K562 (cell line): ENCODE measurements at regions not wholly inside any gene's neighbourhood (a gene's known extent, or its start where the extent isn't known, plus 50 kb on each side); places are given as distances from the start of the nearest gene placed in this dataset.

Experiments
- ATAC-seq: fragments of 200-7000 bp; cut with Tn5 transposase; 3 replicates; pipeline ENCODE4 v1.9.1; 2020; ENCODE audit warnings: moderate library complexity
- BruUV-seq: library from RNA; stranded (reverse); fragments of 400-500 nt; replicated peaks from 2 replicates; lab custom pipeline; 2021; lab: Mats Ljungman, UMichigan
- CTCF ChIA-PET: fragments of 300-600 bp; formaldehyde crosslinking; extraction: SDS; loops from one replicate; lab custom pipeline; 2021; ENCODE audit warnings: low intra/inter-chr PET ratio; lab: Yijun Ruan, JAX
- POLR2A ChIA-PET: fragments of 300-600, 350-650 bp; sonication (Branson Sonifier 250); formaldehyde crosslinking; extraction: SDS; loops from one replicate; lab custom pipeline; 2021; ENCODE audit warnings: antibody characterized with exemption, inconsistent platforms; lab: Yijun Ruan, JAX
- DNase-seq, 4 experiments: peaks; one replicate each; pipeline versions ENCODE4 v3.0.0 to v3.0.0-alpha.2; 2011 to 2018; ENCODE audit warnings: low spot score in 3 of 4, mixed read lengths in 3 of 4; ENCODE audit errors: extremely low read depth in 1 of 4
- FAIRE-seq: peaks from 2 replicates; lab custom pipeline; 2011; peaks lifted over from hg19 to GRCh38; lab: Jason Lieb, UNC
- H2AFZ ChIP-seq: 2 replicates; pipeline ENCODE4 v1.6.0; 2011; ENCODE audit warnings: low read depth, low read length, control low read depth, inconsistent platforms
- H3K27ac ChIP-seq: fragments of 200-600 bp; 3 replicates; pipeline ENCODE4 v1.8.0; 2011; ENCODE audit warnings: low read depth, mild to moderate bottlenecking, control low read depth, inconsistent platforms, low read length, moderate library complexity, mixed read lengths; ENCODE audit errors: extremely low read depth
- H3K27me3 ChIP-seq, 2 experiments: fragments of 300-600 bp in 1 of 2; 2 replicates in 1 of 2; 3 replicates in 1 of 2; pipeline versions ENCODE4 v1.6.0 to v1.8.0; 2011; ENCODE audit warnings: inconsistent platforms in 2 of 2, low read length in 2 of 2, mild to moderate bottlenecking in 1 of 2, mixed read lengths in 1 of 2, moderate library complexity in 1 of 2; ENCODE audit not compliant: control insufficient read depth in 2 of 2, insufficient read depth in 2 of 2
- H3K36me3 ChIP-seq: fragments of 300-600 bp; 3 replicates; pipeline ENCODE4 v1.8.0; 2011; ENCODE audit warnings: mild to moderate bottlenecking, low read length, inconsistent platforms; ENCODE audit not compliant: control insufficient read depth, insufficient read depth
- H3K4me1 ChIP-seq, 2 experiments: fragments of 200-600 bp in 1 of 2; replicated peaks in 1 of 2; 2 replicates in 1 of 2; 3 replicates in 1 of 2; pipeline versions ENCODE4 v1.5.1 to v1.8.0; 2011; ENCODE audit warnings: inconsistent platforms in 2 of 2, low read length in 2 of 2, mild to moderate bottlenecking in 1 of 2, mixed read lengths in 1 of 2, moderate library complexity in 1 of 2; ENCODE audit not compliant: control insufficient read depth in 2 of 2, insufficient read depth in 2 of 2
- H3K4me2 ChIP-seq: 2 replicates; pipeline ENCODE4 v1.6.1; 2011; ENCODE audit warnings: low read length, control low read depth, inconsistent platforms, mixed read lengths; ENCODE audit not compliant: insufficient read depth
- H3K4me3 ChIP-seq: fragments of 200-600 bp; sonication (generic), shearing (Covaris generic); 2 replicates; pipeline ENCODE4 v1.5.1; 2016; ENCODE audit warnings: control low read depth, inconsistent platforms
- H3K79me2 ChIP-seq: fragments of 200-600 bp; 3 replicates; pipeline ENCODE4 v1.8.0; 2011; ENCODE audit warnings: low read length, inconsistent platforms; ENCODE audit not compliant: control insufficient read depth, insufficient read depth
- H3K9ac ChIP-seq, 2 experiments: 2 replicates each; pipeline versions ENCODE4 v1.6.0 to v1.6.1; 2011; ENCODE audit warnings: low read depth in 2 of 2, low read length in 2 of 2, control low read depth in 1 of 2, inconsistent platforms in 1 of 2, mild to moderate bottlenecking in 1 of 2, mixed read lengths in 1 of 2; ENCODE audit not compliant: insufficient read depth in 1 of 2
- H3K9me1 ChIP-seq: one replicate; pipeline ENCODE4 v1.6.0; 2011; ENCODE audit warnings: inconsistent platforms, mild to moderate bottlenecking, low read length, moderate library complexity; ENCODE audit not compliant: control insufficient read depth, insufficient read depth
- H3K9me3 ChIP-seq: replicated peaks from 2 replicates; pipeline ENCODE4 v1.5.1; 2011; ENCODE audit warnings: low read depth, low read length, inconsistent platforms; ENCODE audit not compliant: control insufficient read depth, insufficient read depth
- H4K20me1 ChIP-seq: replicated peaks from 2 replicates; pipeline ENCODE4 v1.6.1; 2011; ENCODE audit warnings: low read length, inconsistent platforms, mixed read lengths; ENCODE audit not compliant: control insufficient read depth, insufficient read depth
- ERF ChIP-seq: fragments of 450-650 bp; formaldehyde crosslinking; IDR thresholded peaks from 2 replicates; pipeline ENCODE4 v1.4.0; 2020; ENCODE audit warnings: mild to moderate bottlenecking, mixed read lengths
- RFX7 ChIP-seq: fragments of 250-450 bp; sonication (Bioruptor Pico); IDR thresholded peaks from 2 replicates; pipeline ENCODE4 v1.5.1; 2021; ENCODE audit warnings: mild to moderate bottlenecking
- ZNF282 ChIP-seq: sonication (generic); formaldehyde crosslinking; IDR thresholded peaks from 2 replicates; pipeline ENCODE4 v1.8.1; 2023; ENCODE audit warnings: missing genetic modification reagents
- WGBS: fragments of 100-300 bp; shearing (Covaris generic); methylation state at CpG from one replicate; pipeline ENCODE4 v1.1.6; 2016; ENCODE audit warnings: low coverage, mixed read lengths; ENCODE audit not compliant: insufficient coverage; ENCODE audit errors: missing lambda C conversion rate; 5-methylcytosine and 5-hydroxymethylcytosine counted together
- in situ Hi-C: fragments of 300-500 bp; cut with MboI; formaldehyde crosslinking; loops from 4 replicates; pipeline ENCODE4 v1.15.0; 2018; ENCODE audit warnings: inconsistent platforms, mixed read lengths
- intact Hi-C: fragments of 100-400 bp; cut with micrococcal nuclease; formaldehyde crosslinking; loops from 2 replicates; pipeline ENCODE4 v1.14.2; 2022

DNA sequence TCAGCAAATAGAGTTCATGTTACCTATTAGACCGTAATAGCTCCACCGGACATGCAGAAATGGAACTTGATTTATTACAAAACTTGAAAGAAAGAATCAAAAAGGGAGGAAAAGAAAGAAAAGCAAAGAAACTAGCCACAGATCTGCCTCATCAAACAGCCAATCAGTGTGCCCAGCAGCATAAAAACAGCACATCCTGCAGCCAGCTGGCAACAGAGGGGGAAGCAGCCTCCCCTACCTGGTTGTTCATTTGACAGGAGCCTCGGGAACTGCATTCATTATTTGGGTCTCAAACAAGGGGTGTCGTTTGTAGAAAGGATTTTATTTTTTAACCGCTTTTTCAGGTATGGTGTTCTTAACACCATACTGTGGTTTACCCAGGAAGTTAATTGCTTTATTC, 181.5 kb upstream of the TOPAZ1 start:
- no peaks in the 10 kb centered on the region for H3K9me3 ChIP-seq
- POLR2A ChIA-PET = interaction anchor here (0.6 to 0.7 kb wide), 2 partner anchors 42 to 85 kb away, joined by 3 read pairs; no protein-coding TSS in a partner anchor
- H3K27ac ChIP-seq = no peak overlapping the region
- no peak overlapping the region for H2AFZ ChIP-seq
- in situ Hi-C loops = no loop called here
- H3K4me2 ChIP-seq = no peak overlapping the region
- TF ChIP-seq ERF (no peak), RFX7 (CRISPR knock-in tag) (no peak)
- TF ChIP-seq, all 486 proteins: peak for 0
- FAIRE-seq (no peak), DNase-seq (no peak), ATAC-seq (no peak)
- CTCF ChIA-PET = interaction anchor here (0.6 kb wide), 1 partner anchor 18 kb away, joined by 4 read pairs; no protein-coding TSS in a partner anchor
- H3K4me1 ChIP-seq = 0 out of 5 replicates have a peak, but pooled peaks cover 0 to 2% of the 10 kb centered on the region in 2 experiments
- no peaks in the 10 kb centered on the region for H3K36me3 ChIP-seq
- BruUV-seq = no TSS peak
- intact Hi-C loops = no loop called here
- no peaks in the 10 kb centered on the region for H4K20me1 ChIP-seq
- H3K79me2 ChIP-seq = no peaks in the 10 kb centered on the region
- no peak overlapping the region for H3K4me3 ChIP-seq
- no peaks in the 10 kb centered on the region for H3K9me1 ChIP-seq
- H3K27me3 ChIP-seq = peaks cover 18 to 63% of the 10 kb centered on the region in 2 experiments
- WGBS = 0% methylated on average over 5 of the region's 5 CpGs
- H3K9ac ChIP-seq = no peak overlapping the region

- no TSS peak for BruUV-seq
- Histone ChIP-seq H3K9me1 (no peaks in the 10 kb centered on the region), H3K4me1 (0 out of 5 replicates have a peak, but pooled peaks cover 0 to 2% of the 10 kb centered on the region in 2 experiments), H3K9me3 (no peaks in the 10 kb centered on the region), H3K4me3 (no peak overlapping the region), H4K20me1 (no peaks in the 10 kb centered on the region), H3K27ac (no peak overlapping the region), H3K9ac (no peak overlapping the region), H3K4me2 (no peak overlapping the region), H3K27me3 (peaks cover 20 to 67% of the 10 kb centered on the region in 2 experiments), H3K79me2 (no peaks in the 10 kb centered on the region), H2AFZ (no peak overlapping the region), H3K36me3 (no peaks in the 10 kb centered on the region)
- ATAC-seq (no peak), FAIRE-seq (no peak), DNase-seq (no peak)
- POLR2A ChIA-PET = interaction anchor here (0.7 kb wide), 2 partner anchors 11 to 449 kb away, joined by 3 to 5 read pairs; no protein-coding TSS in a partner anchor
- in situ Hi-C loops = no loop called here
- CTCF ChIA-PET = no interaction called here
- WGBS = 0% methylated on average over 3 of the region's 3 CpGs
- TF ChIP-seq ZNF282 = no peak
- intact Hi-C loops = no loop called here
Observed at GRCh38 chr3:44061268-44061667, 180.4 kb upstream of the TOPAZ1 start.
